ENCODE measurements at regions not wholly inside any gene's neighbourhood (a gene's known extent, or its start where the extent isn't known, plus 50 kb on each side); places are given as distances from the start of the nearest gene placed in this dataset.
"Not testable (repeated sequence)": the region's sequence is repeated elsewhere in the genome, so short reads cannot be mapped to it uniquely, and the experiment has no call there.

DNA sequence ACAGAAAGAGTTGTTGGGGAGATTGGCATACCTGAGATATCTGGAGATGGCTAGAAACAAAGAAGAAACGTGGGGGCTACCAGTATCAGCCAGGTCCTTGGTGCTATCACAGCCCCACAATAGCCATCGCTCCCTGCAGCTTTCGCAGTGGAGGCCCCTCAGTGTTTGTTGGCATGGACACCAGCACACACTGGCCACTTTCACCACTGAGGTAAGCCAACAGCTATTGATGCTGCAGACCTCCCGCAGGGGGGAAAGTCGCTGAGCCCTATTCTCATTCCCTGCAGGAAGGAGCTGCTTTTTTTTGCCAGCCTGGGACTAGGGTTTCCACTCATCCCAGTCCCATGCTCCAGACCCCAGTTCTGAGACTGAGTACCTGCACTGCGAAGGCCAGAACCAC, 879.2 kb upstream of the IGFBP7 start:
- DNase-seq: no peak

DNA sequence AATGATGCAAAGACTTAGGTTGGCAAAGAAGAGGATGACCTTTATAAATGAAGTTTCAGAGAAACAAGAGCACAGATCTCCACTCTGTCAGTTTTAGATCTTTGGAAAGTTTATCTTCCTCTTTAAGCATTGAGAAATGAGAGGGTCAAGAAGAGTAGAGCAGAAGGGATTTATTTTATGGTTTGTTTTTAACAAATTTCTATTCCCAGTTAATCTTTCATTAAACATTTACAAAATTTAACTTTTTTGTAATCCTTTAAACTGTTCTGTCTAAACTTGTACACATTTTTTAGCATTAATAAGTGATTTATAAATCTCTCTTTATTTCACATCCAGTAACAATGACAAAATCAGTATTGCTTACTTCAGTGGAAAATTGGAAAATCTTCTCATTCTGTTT, 875.0 kb upstream of the IGFBP7 start:
- no peak for DNase-seq

DNA sequence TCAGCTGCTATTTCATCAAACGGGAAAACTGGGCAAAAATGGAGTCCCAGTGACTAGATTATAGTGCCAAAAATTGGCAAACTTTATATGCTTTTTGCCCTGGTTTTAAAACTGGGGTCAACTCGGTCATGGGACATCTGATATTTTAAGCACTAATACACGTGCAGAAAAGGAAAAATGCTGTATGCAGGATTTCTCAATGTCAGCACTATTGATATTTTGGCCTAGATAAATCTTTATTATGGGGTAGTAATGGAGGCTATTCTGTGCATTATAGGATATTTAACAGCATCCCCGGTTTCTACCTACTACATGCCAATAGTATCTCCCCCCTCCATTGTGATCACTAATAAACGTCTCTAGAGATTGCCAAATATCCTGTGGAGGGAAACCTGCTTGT, 870.9 kb upstream of the IGFBP7 start:
- DNase-seq: no peak

DNA sequence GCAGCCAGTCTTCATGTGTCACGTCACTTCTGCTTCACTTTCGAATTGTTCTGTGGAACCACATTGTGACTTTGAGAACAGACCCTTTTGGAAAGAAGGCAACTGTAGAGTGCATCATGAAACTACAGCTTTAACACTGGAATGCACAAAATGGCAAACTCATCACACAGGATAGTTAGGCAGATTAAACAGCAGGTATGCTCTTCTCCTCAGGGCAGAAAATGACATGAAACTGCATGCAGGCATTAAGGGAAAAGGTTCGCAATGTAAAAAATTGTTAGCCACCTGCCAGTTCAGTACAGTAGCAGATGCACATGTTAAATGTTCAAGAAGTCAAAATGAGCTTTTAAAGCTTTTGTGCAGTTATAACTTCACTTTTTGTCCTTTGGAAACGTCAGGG, 864.6 kb upstream of the IGFBP7 start:
- DNase-seq: no peak

DNA sequence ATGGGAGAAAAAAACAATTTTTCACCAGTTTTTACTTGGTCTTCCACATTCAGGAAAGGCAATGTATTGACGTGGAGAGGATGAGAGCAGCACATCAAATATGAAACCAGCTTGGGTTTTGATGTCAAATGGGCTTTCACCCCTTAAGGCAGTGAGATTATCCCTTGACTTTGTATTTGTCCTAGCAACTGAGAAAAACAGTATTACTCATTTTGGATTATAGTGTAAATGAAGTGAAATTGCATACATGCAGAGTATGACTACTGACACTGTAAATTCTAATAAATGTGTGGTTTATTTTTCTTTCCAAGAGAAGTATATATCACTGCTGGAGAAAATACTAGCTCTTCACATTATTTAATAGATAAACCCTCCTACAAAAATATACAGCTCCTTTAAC, 863.6 kb upstream of the IGFBP7 start:
- no peak for DNase-seq

DNA sequence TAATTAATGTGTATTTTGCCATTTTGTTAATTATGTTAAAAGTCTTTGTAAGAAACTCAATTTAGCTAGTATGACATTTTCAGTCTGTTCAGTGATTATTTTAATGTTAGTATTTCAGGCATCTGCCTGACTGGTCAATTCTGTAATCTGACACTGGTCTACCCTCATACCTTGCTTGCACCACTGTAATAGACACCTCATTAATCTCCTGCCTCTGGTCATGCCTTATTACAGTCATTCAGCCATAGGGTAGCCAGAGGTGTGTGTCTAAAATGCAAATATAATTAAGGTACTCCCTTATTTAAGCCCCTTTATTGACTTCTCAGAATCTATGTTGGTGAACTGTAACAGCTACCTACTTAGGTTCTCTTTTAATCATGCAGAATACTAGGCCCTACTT, 861.1 kb upstream of the IGFBP7 start:
- no peak for DNase-seq

DNA sequence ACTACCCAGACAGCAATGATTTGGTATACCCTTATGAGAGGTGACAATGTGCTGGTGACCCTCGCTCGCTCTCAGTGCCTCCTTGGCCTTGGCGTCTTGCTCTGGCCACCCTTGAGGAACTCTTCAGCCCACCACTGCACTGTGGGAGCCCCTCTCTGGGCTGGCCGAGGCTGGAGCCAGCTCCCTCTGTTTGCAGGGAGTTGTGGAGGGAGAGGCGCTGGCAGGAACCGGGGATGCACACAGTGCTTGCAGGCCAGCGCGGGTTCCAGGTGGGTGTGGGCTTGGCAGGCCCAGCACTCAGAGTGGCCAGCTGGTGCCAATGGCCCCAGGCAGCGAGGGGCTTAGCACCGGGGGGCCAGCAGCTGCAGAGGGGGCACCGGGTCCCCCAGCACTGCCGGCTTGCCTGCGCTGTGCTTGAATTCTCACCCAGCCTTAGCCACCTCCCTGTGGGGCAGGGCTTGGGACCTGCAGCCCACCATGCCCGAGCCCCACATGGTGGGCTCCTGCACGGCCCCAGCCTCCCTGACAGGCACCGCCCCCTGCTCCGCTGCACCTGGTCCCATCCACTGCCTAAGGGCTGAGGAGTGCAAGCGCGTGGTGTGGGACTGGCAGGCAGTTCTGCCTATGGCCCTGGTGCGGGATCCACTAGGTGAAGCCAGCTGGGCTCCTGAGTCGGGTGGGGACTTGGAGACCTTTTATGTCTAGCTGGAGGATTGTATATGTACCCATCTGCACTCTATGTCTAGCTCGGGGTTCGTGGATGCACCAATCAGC, 857.0 kb upstream of the IGFBP7 start:
- DNase-seq: no peak

DNA sequence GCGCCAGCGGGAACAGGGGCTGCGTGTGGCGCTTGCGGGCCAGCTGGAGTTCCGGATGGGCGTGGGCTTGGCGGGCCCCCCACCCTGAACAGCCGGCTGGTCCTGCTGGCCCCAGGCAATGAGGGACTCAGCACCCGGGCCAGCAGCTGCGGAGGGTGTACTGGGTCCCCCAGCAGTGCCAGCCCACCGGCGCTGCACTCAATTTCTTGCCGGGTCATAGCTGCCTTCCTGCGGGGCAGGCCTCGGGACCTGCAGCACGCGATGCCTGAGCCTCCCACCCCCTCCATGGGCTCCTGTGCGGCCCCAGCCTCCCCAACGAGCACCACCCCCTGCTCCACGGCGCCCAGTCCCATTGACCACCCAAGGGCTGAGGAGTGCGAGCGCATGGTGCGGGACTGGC, 855.2 kb upstream of the IGFBP7 start:
- not testable (repeated sequence) for DNase-seq

DNA sequence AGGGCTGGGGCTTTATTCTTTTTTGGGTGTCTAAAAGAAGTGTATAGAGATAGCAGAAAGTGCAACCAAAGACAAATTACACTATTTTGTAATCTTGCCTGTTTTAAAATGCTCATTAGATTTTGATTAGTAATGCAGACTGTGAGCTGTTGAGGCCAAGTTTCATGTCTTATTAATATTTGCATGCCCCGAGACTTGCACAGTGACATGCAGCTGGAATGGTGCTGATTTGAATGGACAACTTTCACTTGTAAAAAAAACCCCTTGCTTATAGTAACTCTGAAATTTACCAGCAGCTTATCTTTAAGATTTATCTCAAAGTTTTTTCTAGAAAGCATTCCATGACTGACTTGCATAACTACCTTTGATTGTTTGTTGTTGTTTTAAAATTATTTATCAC, 835.1 kb upstream of the IGFBP7 start:
- no peak for DNase-seq

DNA sequence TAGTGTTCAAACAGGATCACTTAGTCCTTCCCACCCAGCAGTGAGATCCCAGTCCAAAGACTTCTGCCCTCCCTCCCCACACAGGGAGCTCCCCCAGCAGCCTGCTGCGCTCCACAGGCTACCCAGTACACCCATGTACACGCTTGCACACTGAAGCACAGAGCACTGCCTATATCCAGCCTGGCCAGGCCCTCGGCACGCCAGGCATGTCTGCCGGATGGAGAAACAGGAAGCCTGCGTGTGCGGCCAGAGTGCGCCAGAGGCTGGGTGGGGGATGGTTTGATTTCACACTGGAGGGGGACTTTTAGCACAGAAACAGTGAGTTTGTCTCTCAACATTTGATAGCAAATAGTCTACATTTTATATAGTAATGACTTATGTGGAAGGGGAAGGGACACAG, 833.5 kb upstream of the IGFBP7 start:
- no peak for DNase-seq

DNA sequence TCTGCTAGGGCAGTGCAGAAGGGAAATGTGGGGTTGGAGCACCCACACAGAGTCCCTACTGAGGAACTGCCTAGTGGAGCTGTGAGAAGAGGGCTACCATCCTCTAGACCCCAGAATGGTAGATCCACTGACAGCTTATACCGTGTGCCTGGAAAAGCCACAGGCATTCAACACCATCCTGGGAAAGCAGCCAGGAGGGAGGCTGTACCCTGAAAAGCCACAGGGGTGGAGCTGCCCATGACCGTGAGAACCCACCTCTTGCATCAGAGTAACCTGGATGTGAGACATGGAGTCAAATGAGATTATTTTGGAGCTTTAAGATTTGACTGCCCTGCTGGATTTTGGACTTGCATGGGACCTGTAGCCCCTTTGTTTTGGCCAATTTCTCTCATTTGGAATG, 827.1 kb upstream of the IGFBP7 start:
- DNase-seq: not testable (repeated sequence)

DNA sequence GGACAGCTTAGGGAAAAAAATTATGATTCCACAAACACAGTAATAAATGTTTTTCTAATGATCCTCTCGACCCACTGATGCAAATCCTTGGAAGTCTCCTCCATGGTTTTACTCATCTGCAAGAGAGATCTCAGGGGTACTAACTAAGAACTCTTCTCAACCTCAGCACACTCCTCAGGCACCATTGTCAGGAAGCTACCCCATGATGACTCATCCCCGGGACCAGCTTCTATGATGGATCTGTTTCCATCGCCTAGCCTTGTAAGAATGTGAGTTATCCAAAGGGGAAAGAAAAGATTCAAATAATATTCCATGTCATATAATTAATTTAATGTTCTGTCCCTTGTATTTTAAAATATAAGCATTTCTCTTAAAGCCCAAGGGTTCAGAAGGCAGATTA, 816.1 kb upstream of the IGFBP7 start:
- DNase-seq: no peak

DNA sequence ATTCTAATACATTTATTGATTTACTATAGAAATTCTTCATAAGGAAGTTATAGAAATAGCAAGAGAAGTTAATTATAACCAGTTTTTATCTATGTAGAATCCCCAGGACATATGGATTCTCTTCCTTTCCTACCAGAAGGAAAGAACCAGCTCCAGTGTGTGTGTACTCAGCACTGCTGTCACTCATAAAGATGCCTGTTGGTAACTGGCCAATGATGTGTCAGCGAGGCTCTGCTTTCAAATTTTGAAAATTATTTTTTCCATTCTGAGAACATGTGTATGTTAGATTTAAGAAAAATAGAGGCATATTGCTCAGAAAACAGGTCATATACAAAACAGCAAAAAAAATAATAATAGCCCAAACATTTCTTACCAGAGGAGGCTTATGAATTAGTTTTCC, 814.8 kb upstream of the IGFBP7 start:
- DNase-seq: no peak

DNA sequence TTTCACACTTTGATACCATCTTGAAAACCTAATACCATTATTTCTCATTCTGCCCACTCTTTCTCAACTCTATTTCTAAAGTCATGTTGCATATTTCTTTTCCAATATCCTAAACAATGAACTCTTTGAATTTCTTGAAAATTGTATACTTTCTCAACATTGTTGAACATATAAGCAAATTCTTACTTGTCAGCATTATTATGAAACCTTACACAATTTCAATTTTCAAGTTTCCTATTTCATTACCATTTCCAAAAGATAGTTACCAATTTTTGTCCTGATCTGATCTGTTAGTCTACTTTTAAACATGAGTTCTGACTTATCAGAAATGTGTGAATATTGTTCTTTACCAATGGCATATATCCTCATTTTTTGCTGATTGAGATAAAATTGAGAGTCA, 806.3 kb upstream of the IGFBP7 start:
- DNase-seq: no peak

DNA sequence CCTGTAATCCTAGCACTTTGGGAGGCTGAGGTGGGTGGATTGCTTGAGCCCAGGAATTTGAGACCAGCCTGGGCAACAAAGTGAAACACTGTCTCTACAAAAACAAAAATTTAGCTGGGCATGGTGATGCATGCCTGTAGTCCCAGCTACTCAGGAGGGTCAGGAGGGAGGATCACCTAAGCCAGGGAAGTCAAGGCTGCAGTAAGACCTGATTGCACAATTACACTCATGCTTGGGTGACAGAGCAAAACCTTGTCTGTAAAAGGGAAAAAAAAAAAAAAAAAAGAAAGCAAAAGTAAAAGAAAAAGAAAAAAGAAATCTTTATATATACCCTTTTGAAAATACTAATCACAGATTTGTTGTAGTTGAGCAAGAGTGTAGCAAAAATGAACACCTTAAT, 801.0 kb upstream of the IGFBP7 start:
- DNase-seq: no peak

DNA sequence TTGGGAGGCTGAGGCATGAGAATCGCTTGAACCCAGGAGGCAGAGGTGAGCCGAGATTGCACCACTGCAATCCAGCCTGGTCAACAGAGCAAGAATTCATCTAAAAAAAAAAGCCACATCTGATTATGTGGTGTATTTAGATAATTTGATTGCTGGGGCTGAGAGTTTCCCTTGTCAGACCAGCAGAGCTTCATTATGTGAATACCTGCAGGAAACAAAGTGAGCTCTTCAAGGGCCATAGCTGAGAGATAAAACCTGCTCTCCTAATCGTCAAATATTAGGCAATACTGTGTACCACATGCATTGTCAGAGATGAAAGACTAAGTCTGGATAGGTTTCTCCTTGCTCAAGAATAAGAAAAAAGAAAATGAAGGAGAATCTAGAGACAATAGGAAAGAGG, 800.0 kb upstream of the IGFBP7 start:
- DNase-seq: no peak

DNA sequence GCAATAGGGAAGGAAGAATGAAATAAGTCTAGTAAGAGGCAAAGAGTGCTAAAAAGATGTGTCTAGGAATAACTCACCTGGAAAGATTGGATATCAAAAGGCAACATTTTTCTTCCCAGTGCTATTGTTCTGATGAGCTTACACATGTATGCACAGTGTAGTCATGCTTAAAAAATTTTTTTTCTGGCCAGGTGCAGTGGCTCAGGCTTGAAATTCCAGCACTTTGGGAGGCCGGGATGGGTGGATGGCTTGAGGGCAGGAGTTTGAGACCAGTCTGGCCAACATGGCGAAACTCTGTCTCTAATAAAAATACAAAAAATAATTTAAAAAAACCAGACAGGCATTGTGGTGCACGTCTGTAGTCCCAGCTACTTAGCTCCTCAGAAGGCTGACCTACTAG, 795.8 kb upstream of the IGFBP7 start:
- DNase-seq: no peak

DNA sequence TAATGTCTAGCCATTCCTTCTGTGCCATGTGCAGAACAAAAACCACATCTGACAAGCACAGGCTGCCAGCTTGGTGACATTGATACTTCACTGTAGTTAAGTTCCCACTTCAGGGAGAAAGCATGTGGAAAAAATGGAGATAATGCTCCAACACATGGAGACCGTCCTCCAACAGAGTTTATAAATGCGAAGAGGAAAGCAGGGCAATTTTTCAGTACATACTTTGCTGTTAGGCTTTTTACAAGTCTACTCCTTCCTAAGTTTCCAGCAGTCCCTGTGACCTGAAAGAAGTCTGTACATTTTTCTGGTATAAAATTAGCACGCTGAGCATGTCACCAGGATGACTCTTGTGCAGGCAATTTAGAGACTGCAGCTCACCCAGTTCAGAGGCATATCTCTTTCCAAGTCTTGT, 766.9 kb upstream of the IGFBP7 start:
- no peak for DNase-seq

DNA sequence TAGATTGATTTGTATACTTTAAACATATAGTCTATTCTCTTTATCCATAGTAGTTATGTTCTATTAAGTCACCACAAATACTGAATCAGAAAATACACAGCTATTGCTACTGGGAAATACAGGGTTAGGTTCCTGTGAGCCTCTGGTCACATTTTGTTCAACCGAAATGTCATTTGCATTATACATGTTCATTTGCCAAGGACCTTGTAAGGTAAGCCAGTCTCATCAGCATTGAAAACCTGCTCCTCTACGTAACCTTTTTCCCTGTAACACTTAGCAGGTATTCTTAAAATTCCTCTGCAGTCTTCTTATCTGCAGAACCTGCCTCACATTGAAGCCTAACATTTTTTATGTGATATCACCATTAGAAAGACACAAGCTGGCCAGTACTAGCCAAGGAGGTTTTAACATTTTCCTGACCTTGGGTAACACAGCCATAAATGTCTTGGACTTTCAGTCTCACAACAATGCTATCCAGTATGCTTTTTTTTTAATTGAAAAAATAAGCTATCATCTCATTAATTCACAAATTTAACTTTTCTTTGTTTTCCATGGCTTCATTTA, 765.7 kb upstream of the IGFBP7 start:
- DNase-seq: no peak

DNA sequence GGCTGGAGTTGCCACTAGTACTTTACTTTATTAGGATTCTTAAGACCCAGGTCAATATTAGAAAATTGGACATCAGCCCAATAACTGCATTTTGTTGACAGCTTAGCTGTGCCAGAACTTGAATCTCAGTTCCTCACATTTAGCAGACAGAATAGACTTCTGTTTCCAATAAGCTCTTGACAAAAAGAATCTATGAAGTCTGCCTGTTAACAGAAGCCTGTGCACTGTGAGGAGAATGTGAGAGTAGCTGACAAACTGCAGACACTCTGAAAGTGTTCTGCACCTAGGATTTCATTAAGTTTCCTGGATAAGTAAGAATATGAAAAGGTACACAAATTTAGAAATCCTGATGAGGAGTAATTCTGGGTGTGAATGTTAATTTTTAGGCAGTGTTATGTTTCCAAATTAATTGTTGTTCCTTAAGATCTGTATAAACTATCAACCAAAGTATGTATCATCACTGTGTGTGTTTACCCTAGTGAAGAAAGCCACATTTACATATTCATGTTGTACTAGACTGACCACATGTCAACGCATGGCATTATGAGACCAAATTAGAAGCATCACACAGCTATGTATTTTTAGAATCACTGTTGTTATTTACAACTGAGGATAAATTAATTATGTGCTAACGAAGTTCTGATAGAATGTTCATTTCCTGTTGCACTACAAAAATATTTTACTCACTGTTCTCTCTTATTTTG, 756.4 kb upstream of the IGFBP7 start:
- no peak for DNase-seq

DNA sequence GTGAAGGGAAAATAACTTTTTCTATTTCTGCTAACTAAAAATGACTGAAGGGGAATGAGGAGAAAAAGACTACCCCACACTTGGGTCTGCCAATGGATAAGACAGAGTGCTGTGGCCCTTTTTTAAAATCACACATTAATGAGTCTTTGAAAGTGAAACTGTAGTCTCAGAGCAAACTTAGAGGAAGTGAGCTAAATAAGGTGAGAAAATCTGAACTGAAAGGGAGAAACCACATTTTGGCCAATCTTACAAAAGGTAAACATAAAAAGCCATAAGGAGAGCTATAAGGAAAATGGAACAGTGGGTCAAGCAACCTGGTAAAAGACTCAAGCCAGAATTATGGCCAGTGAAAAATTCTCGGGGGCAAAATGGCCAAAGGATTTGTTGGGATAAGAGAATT, 755.1 kb upstream of the IGFBP7 start:
- no peak for DNase-seq

DNA sequence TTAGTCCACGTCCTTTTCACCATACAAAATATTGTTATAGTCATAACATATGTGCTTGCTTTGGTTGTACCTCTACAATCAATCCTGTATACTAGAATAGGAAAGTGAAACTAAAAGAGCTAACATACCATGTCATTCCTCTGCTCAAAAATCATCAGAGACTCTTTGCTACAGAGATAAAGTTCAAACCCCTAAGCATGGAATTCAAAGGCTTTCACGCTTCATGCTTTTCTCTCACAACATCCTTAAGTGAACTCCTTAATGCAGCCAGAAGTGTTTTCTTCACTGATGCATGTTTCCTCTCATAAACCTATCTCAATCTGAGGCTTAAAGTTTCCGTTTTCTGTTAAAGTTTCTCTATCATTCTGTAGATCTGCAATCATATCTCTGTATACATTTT, 744.6 kb upstream of the IGFBP7 start:
- no peak for DNase-seq

DNA sequence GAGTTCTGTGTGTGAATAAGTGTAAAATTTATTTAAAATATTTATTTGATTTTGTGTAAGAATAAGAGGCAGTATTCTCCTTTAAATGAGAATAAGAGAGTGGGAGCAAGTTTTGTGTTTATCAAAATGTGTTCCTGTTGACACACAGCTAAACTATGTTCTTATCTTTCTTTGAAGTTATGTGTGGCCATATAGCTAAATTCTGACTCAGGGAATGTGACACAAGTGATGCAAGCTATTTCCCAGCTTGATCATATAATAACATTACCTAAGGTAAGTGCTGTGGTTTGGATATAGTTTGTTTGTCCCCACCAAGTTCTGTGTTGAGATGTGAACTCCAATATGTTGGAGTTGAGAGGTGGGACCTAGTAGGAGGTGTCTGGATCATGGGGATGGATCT, 740.0 kb upstream of the IGFBP7 start:
- no peak for DNase-seq

DNA sequence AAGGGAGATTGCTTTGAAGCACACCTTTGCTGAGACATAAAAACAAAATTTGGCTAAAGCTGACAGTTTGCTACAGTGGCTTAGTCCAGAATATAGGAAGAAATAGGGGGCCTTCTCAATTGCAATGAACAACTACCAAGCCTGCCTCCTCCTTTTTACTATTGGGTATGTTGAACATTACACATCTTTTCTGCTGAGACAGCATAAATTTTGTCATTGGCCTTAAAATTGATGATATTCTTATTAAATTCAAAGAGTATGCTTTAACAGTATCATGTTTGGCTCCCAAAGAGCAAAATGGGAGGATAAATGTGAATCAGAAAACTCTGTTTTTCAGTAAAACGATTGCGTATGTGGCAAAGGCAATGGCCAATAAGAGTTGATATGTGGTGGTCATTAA, 721.9 kb upstream of the IGFBP7 start:
- no peak for DNase-seq

DNA sequence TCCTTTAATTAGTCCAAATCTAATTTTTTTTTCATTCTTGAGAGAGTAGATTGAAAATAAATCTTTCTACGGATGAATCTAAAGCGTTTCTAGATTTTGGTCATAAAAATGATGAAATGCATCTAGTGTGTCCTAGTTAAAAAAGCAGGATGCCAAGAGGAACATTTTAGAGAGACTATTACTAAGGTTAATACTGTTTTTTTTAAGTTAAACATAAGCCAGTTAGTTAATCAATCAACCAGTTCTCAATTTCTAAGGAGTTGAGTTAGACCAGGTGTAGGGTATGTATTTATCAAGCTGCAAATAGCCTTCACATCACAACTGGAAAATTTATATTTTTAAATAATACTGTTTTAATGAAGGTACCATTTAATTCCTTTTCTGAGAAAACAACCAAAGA, 679.5 kb upstream of the IGFBP7 start:
- no peak for DNase-seq
